ENCODE measurements at regions not wholly inside any gene's neighbourhood (a gene's known extent, or its start where the extent isn't known, plus 50 kb on each side); places are given as distances from the start of the nearest gene placed in this dataset.
"Not testable (repeated sequence)": the region's sequence is repeated elsewhere in the genome, so short reads cannot be mapped to it uniquely, and the experiment has no call there.

DNA sequence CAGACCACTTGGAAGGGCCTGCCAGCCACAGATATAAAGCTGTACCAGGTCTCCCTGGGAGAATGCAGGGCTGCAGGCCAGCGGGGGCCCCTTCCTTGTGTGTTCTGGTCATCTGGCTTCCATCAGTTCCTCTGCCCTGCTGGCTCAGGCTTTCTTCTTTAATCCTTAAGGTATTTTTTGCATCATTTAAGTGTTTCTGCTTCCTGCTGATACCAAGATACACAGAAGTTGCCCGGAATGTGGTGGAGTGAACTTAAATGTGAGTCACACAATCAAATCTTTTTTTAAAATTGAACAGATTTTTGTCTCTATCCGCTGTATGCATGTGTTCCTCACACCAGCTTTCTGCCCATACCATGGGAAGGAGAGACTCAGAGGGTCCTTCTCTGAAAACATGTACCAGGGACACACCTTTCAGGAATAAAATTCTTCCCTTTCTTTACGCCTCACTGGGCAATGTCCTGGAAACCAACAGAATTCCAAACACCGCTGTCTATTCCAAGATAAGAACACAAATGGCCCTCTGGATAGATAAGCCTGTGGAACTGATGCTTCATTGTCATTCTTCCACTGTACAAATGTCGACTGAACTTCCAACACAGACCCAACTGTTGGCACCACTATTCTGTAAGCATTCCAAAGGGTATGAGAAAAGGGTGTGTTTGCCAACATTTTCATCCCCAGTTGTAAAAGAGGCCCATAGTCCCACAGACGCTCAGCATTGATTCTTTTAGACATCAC is 206.2 kb upstream of the MYLIP start:
- no peak for DNase-seq

DNA sequence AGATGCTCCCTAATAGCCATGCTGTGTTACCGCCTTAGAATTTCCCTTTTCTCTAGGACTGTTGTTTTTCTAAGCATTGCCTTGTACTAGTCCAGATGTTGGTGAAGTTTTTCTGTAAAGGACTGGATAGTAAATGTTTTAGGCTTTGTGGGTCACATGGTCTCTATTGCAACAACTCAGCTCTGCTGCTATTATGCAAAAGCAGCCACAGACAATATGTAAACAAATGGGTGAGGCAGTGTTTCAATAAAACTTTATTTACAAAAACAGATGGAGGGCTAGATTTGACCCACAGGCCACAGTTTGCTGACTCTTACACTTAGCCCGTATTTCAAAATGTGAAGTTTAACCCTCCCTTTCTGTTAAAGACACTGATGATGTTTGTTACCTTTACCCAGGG is 207.6 kb upstream of the MYLIP start:
- no peak for DNase-seq

DNA sequence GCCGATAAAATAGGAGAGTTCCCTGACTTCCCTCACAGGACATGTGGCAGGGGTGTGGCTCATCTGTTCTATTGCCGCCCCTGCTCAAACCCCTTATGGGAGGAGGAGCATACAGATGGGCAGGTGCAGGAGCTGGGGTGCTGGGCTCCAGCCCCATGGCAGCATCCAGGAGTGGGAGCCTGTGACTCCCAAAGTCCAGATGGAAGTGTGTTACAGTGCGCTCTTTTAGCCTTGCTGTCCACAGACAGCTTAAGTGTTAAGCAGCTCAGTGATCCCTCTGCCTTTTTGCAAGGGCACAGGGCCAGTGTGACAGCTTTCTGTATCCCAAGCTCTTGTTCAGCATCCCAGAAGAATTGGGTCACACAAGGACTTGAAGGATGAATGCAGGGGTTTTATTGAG is 212.3 kb upstream of the MYLIP start:
- no peak for DNase-seq

DNA sequence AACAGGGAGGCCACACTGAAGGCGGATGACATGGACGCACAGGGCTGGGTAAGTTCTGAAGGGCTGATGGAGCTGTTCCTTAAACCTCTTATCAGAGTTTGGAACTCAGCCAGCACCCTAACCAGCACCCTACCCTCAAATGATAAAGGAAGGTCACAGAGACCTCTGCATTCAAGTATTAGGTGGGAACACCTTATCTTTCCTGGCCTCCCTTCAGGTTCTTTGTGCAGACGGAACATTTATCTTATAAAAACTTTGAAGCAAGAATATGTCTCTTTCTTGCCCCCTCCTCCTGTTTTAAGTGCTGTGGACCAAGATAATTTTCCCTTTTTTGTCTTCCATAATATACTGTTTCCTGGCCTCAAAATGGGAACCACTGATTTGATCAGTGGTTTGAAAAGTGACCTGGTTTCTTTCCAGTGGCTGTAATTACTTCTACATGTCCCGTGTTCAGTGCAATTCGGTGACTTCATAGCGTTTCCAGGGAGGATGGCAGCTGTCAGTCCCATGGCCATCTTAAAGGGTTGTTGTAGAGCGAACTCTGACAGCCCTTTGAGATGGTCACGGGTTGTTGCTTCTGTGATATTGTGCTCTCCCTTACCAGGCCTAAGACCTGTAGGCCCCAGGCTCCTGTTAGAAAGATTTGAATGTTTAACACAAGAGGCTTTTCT is 213.2 kb upstream of the MYLIP start:
- no peak for DNase-seq

DNA sequence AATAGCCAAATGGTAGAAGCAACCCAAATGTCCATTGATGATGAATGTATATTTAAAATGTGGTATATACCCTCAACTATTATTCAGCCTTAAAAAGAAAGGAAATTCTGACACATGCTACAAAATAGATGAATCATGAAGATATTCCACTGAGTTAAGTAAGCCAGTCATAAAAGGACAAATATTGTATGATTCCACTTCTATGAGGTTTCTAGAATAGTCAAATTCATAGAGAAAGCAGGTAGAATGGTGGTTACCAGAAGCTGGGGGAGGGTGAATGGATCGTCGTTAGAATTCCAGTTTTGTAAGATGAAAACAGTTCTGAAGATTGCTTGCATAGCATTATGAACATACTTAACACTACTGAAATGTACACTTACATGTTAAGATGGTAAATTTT is 214.3 kb upstream of the MYLIP start:
- no peak for DNase-seq

DNA sequence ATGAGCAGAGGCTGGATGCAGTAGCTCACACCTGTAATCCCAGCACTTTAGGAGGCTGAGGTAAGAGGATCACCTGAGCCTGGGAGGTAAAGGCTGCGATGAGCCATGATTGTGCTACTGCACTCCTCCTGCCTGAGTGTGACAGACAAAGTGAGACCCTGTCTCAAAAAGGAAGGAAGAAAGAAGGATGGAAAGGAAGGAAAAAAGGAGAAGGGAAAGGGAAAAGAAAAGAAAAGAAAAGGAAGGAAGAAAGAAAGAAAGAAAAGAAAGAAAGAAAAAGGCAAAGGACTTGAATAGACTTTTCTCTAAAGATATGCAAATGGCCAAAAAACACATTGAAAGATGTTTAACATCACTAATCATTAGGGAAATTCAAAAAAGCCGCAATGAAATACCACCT is 215.3 kb upstream of the MYLIP start:
- no peak for DNase-seq

DNA sequence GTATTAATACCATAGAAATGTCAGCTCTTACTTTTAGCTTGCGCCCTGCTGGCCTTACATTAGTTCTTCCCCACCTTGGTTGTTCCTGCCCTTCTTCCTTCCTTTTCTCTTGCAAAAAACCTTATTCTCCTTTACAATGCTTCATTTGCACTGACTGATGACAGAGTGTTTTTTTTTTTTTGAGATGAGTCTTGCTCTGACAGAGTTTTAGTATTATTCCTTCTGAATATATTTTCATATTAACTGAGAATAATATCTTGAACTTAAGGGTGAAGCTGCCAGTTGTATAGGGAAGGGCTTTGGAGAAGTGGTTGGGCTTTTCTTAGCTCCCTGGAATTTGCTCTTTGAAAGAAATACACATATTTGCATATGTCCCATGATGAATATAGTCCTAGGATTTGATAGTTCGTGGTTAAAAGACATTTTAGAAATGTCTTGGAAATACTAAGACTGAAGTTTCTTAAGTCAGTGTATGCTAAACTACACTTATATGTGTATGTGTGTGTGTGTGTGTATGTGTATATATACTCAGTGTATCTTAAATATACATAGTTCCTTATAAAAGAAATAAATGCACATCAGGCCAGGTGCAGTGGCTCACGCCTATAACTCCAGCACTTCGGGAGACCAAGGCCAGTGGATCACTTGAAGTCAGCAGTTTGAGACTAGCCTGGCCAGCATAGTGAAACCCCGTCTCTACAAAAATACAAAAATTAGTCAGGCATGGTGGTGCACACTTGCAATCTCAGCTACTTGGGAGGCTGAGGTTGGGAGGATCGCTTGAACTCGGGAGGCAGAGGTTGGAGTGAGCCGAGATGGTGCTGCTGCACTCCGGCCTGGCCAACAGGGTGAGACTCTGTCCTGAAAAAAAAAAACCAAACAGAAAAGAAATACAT is 216.1 kb upstream of the MYLIP start:
- DNase-seq, result no peak

DNA sequence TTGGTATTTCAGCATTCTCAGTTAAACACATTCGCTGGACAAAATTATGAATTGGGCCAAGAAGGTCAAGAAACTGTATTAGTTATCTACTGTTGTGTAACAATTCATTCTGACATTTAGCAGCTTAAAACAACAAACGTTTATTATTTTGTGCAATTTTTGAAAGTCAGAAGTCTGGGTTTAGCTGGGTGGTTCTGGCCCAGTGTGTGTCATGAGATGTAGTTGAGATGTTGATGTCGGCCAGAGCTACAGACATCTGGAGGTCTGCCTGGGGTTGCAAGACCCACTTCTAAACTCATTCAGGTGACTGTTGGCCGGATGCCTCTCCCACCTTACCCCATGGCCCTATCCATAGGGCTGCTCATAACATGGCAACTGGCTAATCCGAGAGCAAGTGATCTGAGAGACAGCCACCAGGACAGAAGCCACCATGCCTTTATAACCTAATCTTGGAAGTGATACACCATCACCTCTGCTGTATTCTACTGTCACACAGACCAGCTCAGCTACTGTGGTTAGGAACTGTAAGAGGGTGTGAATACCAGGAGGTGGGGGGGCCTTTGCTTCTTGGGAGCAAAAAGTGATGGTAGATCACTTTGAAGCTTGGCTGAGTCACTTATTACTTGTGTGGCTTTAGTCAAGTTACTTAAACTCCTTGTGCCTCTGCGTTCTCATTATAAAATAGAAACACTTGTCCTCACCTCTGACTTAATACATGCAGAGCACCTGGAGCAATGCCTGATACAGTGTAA is 217.0 kb upstream of the MYLIP start:
- no peak for DNase-seq

DNA sequence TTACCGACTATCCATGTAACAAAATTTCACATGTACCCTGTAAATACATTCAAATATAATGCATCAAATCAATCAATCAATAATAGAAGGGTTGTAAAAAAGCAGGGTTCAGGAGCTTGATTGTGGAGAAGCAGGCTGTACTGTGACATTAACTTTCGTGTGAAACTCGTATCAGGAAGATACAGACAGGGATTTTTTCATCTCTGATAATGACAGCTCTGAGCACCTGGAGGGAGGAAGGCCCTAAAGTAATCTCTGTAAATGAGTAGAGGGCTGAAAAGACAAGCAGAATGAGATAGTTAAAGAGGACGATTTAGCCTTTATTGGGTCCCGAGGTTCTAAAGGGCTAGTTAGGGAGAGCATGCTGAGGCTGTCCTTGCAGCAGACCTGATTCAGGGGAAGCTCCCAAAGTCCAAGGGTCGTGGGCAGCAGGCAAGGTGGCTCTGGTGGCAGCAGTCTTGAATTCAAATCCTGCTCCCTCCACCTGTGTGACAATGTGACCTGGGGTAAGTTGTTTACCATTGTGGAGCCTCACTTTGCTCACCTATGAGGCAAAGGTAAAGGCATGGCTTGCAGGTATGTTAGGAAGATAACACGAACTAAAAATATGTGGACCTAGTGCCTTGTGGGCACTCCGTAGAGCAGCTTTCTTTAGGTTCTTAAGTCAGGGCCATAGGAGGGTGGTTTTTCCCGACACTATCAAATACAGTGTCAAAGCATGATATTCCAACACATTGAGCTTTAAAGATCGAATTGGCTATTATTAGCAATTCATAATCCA is 219.4 kb upstream of the MYLIP start:
- no peak for DNase-seq

DNA sequence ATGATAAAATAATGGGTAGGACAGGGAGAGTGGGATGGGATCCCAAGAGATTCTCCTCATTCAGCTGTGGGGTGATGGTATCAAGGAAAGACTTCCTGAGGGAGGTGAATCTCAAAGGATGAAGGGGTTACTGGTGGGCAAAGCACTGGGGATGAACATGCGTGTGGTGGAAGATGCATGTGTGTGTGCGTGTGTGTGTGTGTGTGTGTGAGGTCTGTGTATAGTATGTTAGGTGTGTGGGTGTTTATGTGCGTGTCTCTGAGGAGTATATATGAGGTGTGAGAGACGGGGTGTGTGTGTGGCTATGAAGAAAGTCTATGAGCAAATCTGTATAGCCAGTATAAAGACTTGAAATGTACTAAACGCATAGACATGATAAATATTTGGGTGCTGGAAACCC is 220.0 kb upstream of the MYLIP start:
- no peak for DNase-seq

DNA sequence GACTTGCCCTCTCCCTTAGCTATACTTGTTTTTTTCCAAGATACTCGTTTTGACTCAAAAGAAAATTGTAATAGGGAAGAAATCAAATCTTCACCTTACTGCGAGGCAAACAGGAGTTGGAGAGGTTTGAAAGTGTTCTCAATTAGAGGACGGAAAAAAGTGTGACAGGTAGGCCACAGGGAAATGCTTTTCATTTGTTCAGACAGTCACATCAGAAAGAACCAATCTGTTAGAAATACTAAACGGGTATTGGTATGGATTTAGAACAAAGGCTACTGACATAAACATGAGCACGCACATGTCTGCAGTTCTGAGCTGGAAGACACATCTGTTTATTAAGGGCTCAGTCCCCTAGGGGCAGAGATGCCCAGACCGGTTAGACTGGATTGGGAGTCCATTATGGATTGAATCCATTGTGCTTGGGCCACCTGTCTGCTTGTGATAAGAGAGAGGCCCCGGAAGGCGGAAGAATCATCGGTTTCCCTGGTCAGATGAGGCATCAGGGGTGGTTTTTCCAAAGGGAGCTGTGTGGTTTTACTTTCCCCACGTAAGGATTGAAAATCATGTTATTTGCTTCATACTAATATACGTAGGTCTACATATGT is 220.9 kb upstream of the MYLIP start:
- no peak for DNase-seq

DNA sequence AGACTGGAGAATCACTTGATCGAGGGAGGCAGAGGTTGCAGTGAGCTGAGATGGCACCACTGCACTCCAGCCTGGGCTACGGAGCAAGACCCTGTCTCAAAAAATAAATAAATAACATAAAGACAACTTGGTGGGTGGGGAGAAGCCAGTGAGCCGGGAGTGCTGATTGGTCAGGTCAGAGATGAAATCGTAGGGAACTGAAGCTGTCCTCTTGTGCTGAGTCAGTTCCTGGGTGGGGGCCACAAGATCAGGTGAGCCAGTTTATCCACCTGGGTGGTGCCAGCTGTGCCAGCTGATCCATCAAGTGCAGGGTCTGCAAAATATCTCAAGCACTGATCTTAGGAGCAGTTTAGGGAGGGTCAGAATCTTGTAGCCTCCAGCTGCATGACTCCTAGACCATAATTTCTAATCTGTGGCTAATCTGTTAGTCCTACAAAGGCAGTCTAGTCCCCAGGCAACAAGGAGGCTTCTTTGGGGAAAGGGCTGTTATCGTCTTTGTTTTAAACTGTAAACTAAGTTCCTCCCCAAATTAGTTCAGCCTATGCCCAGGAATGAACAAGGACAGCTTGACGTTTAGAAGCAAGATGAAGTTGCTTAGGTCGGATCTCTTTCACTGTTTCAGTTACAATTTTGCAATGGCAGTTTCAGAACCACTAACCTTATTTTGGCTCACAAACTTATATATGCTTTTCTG is 221.5 kb upstream of the MYLIP start:
- DNase-seq, result not testable (repeated sequence)

DNA sequence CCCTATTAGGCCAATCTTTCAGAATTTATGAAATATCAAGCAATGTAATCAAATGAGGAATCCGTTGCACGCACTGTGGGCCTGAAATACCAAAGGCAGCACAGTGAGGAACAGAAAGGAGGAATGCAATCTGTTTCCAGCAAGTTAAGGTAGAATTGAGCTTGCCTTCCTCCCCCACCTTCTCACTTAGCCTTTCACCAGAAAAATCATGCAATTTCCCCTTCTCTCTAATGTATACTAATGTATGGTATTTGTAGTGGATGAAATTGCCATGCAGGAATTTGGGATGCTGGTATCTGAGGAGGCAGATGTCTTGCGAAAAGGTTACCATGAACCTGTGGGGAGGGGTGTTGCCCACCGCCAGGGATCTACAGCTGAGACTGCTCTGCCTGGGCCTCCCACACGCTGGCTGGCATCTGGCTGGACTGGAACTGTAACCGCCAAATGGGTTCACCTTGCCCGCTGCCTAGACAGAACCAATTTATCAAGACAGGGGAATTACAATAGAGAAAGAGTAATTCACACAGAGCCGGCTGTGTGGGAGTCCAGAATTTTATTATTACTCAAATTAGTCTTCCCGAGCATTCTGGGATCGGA is 222.4 kb upstream of the MYLIP start:
- DNase-seq, result no peak

DNA sequence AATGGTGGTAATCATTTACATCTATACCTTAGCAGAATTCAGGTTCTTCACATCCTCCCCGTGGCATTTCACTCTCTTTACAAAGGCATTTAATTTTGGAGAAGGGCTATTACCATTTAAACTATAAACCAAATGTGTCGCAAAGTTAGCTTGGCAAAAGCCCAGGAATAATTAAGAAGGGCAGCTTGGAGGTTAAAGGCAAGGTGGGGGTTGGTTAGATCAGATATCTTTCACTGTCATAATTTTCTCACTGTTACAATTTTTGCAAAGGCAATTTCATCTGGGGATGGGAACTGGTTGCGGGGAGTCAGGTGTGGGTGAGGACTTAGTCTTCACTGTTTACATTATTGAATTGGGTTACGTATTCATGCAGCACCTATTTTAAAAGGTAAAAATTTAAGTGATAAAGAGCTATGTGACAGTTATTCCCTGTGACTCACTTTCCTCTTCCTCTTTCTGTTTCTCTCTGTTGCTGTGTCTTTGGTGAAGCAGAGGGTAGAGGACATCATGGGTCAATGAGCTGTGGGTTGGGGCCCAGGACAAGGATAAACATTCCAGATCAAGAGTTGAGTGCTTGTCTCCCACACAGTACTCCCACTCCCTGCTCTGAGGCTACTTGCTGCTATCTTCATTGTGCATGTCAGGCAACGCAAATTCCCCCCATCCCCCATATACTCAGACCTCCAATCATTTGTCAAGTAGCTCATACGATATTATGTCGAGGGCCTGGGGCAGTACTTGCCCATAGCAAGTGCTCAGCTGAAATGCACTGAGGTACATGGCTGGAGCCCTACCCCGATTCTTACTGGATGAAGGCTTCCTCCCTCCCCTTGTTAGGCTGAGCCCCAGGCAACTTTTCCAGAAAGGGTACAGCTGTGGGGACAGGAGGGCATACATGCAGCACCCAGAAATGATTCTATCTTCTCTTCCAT is 223.1 kb upstream of the MYLIP start:
- no peak for DNase-seq

DNA sequence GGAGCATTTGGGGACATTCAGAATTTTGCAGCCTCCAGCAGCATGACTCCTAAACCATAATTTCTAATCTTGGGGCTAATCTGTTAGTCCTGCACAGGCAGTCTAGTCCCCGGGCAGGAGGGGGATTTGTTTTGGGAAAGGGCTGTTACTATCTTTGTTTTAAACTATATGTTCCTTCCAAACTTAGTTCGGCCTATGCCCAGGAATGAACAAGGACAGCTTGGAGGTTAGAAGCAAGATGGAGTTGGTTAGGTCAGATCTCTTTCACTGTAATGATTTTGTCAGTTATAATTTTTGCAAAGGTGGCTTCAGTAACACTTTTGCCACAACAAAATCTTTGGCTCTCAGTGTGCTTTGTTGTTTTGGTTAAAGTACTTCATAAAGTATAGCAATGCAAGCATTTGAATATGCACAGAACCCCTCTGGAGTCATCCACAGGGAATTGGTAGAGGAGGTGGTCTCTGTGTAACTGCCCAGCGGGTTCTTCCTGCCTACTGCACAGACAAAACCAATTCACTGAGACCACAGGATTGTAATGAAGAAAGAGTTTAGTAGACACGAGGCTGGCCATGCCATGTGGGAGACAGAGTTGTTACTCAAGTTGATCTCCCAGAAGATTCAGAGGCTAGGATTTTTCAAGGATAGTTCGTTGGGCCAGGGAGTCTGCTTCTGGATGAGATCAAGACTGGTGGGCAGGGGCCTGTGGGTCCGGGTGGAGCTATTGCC is 224.1 kb upstream of the MYLIP start:
- DNase-seq, result no peak

DNA sequence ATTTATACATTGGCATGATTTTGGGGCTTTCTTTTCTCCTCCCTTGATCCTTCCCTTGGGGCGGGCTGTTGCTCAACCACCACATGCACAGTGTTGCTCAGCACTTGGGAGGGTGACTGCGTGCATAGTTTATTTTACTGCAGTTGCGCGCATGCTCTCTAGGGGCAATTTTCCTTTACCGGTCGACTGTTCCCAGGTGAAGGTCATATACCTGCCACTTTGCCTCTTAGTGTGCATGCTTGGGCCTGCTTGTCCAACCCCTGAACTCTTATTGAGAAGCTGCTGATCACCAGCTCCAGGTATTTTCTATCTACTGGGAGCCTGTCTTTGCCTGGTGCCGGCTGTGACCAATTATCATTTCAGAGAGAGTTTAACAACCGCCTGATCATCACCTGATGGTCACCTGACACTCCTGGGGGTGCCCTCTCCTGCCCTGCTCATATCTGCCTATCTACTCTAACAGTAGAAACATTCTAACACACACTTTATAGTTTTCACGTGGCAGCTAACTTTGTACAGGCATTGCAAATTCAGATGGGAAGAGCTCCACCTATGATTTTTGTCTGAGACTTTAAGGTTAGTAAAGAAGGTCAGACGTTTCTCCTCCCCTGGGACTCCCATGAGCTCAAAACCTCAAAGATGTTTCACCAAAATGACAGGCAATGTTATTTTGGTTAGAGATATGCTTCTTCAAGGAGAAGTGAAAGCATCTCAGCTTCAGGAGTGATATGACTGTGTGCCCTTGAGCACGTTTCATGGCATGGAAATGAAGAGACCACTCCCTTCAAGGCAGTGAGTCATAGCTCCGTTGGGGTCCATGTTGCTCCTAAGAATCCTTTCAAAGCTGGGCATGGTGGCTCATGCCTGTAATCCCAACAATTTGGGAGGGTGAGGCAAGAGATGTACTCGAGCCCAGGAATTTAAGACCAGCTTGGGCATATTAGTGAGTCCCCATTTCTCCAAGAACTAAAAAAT is 227.5 kb upstream of the MYLIP start:
- DNase-seq, result no peak

DNA sequence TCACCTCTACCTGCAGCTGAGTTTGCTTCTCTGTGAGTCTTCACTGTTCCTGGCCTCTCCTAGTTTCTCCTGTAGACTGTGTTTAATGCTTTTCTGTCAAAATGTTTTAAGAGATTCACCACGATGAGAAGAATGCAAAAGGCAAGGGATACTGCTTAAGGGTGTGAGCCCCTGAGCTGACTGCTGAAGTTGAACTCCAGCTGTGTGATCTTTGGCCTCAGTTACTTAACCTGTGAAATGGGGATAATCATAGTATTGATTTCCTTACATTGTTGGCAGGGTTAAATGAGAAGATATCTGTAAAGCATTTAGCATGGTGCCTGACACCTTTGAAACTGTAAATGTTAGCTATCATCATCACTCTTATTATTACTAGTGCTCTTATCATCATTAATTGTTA is 230.2 kb upstream of the MYLIP start:
- no peak for DNase-seq

Data from NCI-H1436 treated with DMSO at 0.1 percent for 48 hours (cell line).